Activated naive CD4-positive, alpha-beta T cell treated with Interleukin-2 at 50 U/mL for 16 hours (primary cell): ENCODE measurements at regions not wholly inside any gene's neighbourhood (a gene's known extent, or its start where the extent isn't known, plus 50 kb on each side); places are given as distances from the start of the nearest gene placed in this dataset.

Experiments
- DNase-seq: peaks from one replicate; pipeline ENCODE4 v3.0.0-alpha.2; 2020

DNA sequence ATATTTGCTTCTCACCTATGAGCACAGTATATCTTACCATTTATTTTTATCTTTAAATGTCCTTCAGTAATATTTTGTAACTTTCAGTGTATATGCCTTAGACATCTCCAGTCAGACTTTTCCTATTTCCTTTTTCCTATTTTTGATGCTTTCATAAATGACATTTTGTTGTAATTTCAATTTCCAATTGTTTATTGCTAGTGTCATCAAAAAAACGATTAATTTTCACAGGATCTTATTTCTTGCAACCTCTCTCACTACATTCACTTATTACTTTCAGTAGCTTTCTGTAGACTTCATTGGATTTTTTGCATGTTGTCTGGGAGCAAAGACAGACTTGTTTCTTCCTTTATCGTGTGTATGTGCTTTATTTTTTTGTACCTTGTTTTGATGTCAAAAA is 602.4 kb downstream of the AJAP1 start:
- DNase-seq, result no peak

GRCh38 chr1:5254975-5255374 is 600.6 kb downstream of the AJAP1 start:
- DNase-seq, result no peak

DNA sequence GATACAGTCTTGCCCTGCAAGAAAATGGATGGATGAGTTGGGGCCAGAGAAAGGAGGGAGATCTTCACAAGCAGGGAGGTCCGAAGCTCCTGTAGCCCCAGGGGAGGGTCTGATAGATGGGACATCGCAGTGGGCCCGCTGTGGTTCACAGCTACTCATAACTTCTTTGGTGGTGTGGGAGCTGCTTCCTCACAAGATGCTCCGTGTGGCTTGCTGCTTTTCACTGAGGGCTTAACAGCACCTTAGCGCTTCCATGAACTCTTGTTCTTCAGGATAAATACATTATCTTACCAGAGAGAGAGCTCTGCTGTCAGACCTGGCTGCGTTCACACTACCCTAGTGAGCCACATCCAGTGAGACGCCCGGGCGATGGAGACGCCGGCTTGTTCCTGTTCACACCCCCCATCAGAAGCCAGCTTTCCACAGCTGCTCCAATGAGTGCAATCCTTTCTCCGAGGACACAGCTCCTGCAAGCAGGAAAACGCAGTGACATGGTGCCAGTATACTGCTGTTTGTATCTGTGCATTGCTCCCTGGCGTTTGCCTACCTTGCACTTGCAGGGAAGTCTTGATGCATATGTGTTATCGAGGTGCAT is 599.8 kb downstream of the AJAP1 start:
- no peak for DNase-seq

DNA sequence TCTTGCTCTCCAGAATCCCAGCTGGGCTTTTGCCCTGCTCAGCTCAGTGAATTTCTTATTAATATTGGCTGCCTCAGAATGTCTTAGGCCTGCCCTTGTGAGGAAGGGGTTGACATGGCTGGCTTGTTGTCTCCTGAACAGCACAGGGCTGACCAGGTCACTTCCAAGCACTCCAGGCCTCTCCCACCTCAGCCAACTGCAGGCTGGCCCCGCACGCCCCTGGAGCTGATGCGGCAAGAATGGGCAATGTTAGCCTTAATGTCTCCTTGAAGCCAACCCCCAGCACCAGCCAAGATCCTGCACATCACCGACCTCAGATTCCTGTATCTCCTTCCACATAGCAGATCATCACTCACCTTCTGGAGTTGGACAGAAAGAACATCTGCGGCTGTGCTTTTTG is 598.6 kb downstream of the AJAP1 start:
- no peak for DNase-seq

GRCh38 chr1:5250336-5250735 is 595.9 kb downstream of the AJAP1 start:
- no peak for DNase-seq

GRCh38 chr1:5245348-5245747 is 590.9 kb downstream of the AJAP1 start:
- no peak for DNase-seq

DNA sequence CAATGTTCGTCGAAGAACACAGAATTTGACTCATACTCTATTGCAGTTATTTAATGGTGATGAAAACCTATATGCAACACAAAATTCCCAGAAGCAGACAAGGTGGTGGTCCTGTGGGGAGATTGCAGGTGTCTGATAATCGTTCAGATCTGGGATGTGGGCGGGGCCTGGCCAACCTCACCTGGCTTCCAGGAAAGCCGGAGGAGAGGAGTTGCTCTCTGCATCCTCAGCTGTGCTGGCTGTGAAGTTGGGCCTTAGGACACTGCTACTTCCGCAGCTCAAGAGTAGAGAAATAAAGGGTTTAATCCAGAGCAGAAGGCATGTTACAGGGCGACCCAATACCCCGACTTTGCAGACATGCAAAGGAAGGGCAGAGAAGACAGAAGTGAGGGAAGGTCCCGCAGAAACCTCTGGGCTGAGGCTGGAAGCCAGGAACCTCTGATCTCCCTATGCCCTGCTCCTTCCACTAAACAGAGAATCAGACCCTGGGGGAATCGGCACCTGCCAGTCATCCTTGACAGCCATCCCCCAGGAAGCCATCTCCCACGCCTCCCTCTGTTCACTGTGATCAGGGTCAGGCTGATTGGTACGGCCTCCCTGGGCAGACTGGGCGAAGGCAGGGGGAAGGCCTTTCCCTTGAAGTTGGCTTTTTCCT is 590.3 kb downstream of the AJAP1 start:
- no peak for DNase-seq

DNA sequence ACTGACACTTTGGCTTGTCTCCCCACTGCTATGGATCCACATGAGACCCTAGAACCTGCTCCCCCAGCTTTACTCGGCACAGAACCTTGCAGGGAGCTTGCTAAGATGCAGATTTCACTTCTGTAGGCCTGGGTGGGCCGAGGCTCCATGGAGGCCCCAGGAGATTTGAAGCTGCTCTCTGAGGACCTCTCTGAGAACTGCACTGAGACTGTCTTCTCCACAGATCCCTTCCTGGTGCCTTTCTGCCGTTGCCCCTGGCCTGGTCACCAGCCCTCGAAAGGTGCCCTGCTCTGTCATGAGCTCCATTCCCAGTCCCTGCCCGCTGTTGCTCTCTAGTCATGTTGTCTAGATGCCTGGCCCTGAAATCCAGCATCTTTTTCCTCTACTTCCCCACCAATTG is 588.4 kb downstream of the AJAP1 start:
- DNase-seq, result no peak

GRCh38 chr1:5239911-5240310 is 585.5 kb downstream of the AJAP1 start:
- no peak for DNase-seq

GRCh38 chr1:5238351-5239130 is 584.1 kb downstream of the AJAP1 start:
- no peak for DNase-seq

GRCh38 chr1:5235355-5235899 is 581.0 kb downstream of the AJAP1 start:
- no peak for DNase-seq

- DNase-seq, result no peak
Observed at GRCh38 chr1:5232537-5232936, 578.1 kb downstream of the AJAP1 start.

- no peak for DNase-seq
Observed at GRCh38 chr1:5231541-5232315, 577.3 kb downstream of the AJAP1 start.

DNA sequence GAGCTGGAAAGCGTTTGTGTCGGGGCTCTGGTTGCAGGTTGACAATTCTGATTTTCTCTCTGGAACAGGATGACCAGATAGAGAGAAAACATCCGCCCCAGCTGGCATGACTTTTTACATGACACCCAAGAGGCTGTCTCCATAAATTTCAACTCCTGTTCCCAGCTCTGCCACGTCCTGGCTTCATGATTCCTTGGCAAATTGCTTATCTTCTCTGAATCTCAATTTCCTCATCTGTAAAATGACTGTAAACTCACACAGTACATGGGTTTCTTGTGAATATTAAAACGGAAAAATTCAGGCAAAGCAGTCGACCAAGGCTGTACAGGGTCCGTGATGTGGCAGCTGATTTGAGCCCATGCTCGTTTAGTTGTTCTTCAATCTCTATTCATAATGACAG is 572.7 kb downstream of the AJAP1 start:
- DNase-seq, result no peak

DNA sequence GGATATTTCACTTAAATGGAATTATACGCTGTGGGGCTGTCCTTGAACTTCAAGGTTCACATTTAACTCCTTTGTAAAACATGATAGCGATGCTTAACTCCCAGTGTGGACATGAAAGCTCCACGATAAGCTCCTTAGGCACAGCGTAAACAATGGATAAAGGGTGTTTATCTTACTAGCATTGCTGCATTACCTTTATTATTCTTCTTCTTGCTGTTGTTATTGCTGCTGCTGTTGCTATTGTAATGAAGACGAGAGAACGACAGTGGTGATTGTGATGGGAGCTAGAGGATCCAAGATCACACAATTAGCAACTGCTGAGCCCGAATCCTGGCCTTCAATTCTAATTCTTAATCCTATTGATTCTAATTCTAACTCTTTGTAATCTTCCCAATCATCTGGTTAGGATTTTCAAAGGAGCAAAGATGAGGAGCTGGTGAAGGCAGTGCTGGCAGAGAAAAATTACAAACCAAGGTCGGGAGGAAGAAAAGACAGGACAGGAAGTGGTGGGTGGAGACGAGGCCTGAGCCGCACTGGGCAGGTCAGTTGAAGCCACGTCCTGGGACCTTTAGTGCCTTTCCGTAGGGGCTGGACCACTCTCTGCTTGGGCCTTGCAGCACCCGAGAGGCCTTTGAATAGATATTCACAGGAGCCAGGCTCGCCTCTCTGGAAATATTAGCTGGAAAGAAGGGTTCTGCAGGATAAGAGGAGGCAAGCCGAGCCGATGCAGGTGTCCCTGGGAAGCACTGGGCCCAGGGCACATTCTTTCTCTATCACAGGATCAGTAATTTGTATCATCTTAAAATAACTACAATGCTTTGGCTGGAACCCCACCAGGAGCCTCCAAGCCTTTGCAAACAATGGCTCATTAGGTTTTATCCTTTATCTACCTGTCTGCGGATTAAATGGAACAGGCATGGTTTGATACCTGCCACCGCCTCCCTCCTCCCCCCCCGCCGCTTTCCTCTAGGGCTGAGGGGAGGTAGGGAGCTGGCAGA is 571.6 kb downstream of the AJAP1 start:
- DNase-seq, result no peak

- no peak for DNase-seq
Observed at GRCh38 chr1:5223206-5223605, 568.8 kb downstream of the AJAP1 start.

GRCh38 chr1:5222626-5223025 is 568.2 kb downstream of the AJAP1 start:
- DNase-seq, result no peak

GRCh38 chr1:5221451-5221850 is 567.0 kb downstream of the AJAP1 start:
- no peak for DNase-seq

DNA sequence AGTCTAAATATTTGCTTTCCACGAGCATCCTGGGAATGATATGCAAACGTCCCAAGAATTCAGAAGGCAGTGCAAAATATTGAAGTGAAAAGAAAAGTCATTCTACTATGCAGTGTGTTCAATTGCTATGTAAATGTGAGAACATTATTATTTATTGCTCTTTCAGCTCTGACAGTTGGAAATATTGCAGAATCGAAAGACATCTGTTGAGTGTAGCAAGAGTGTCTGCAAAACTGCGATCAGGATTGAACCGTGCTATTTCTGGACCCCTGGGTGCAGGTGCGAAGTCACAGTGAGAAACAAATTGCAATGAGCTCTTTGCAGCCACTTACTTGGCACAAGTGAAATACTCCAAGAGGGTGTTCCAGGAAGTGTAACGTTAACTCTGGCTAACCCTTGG is 566.4 kb downstream of the AJAP1 start:
- DNase-seq, result no peak

DNA sequence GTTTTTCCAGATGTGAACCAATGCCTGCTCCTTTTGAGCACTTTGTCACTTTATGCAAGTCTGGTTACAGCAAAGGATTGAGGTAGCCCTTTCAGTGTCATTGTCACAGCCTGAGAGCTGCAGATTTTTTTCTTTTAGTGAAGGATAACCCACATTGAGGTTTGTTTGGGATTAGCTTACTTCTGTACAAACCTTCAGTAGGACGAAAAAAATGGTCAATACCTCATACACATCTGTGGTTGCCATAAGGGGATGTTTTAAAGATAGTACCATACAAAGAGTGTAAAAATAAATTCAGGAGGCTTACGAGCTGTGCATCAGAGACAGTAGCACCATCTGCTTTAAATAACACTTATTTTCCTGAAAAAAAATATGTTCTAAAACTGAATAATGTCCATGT is 566.0 kb downstream of the AJAP1 start:
- no peak for DNase-seq

- no peak for DNase-seq
Observed at GRCh38 chr1:5200006-5200405, 545.6 kb downstream of the AJAP1 start.

- no peak for DNase-seq
Observed at GRCh38 chr1:5198328-5198727, 543.9 kb downstream of the AJAP1 start.
